Liver (tissue), 8 donors: ENCODE measurements at regions not wholly inside any gene's neighbourhood (a gene's known extent, or its start where the extent isn't known, plus 50 kb on each side); places are given as distances from the start of the nearest gene placed in this dataset.

Source experiments
- DNase-seq: peaks from one replicate; pipeline ENCODE4 v3.0.0-alpha.2; 2017; ENCODE audit warnings: low spot score
- H3K27ac ChIP-seq, 2 donors: one replicate each; pipeline ENCODE4 v1.7.0; 2013; ENCODE audit warnings: inconsistent platforms in 2 of 2, low read length in 2 of 2, control low read depth in 1 of 2, low read depth in 1 of 2, mild to moderate bottlenecking in 1 of 2
- H3K27me3 ChIP-seq, 4 donors: one replicate each; pipeline versions ENCODE4 v1.6.1 to v1.7.0; 2013; ENCODE audit warnings: low read length in 3 of 4, inconsistent platforms in 1 of 4, mild to moderate bottlenecking in 1 of 4, moderate library complexity in 1 of 4; ENCODE audit not compliant: control insufficient read depth in 4 of 4, insufficient read depth in 4 of 4
- H3K36me3 ChIP-seq, 4 donors: one replicate each; pipeline versions ENCODE4 v1.6.1 to v1.7.0; 2013; ENCODE audit warnings: low read length in 3 of 4, mild to moderate bottlenecking in 3 of 4, low read depth in 1 of 4, moderate library complexity in 1 of 4; ENCODE audit not compliant: control insufficient read depth in 4 of 4, insufficient read depth in 3 of 4
- H3K4me1 ChIP-seq, 4 donors: one replicate each; pipeline versions ENCODE4 v1.6.1 to v1.7.0; 2013; ENCODE audit warnings: low read length in 3 of 4, mild to moderate bottlenecking in 3 of 4, moderate library complexity in 1 of 4; ENCODE audit not compliant: control insufficient read depth in 4 of 4, insufficient read depth in 4 of 4
- H3K4me3 ChIP-seq, 3 donors: one replicate each; pipeline versions ENCODE4 v1.6.1 to v1.7.0; 2013; ENCODE audit warnings: low read length in 3 of 3, control low read depth in 1 of 3, low read depth in 1 of 3, mild to moderate bottlenecking in 1 of 3
- H3K9ac ChIP-seq, 2 donors: one replicate each; pipeline ENCODE4 v1.7.0; 2013; ENCODE audit warnings: low read length in 2 of 2, mild to moderate bottlenecking in 2 of 2, moderate library complexity in 2 of 2, control low read depth in 1 of 2, low read depth in 1 of 2
- H3K9me3 ChIP-seq, 4 donors: one replicate each; pipeline versions ENCODE4 v1.6.1 to v1.7.0; 2013; ENCODE audit warnings: low read length in 3 of 4; ENCODE audit not compliant: control insufficient read depth in 4 of 4
- CTCF ChIP-seq: fragments of 150-350 bp; IDR thresholded peaks from 2 replicates; pipeline ENCODE4 v1.5.1; 2017; ENCODE audit warnings: improper control_type of control experiment, low read depth, low read length; ENCODE audit not compliant: missing input control
- EGR1 ChIP-seq, 2 donors: IDR thresholded peaks; 2 replicates each; pipeline ENCODE4 v1.6.1; 2016 to 2018; ENCODE audit warnings: antibody characterized with exemption in 2 of 2, low read depth in 2 of 2
- FOXA1 ChIP-seq: IDR thresholded peaks from 2 replicates; pipeline ENCODE4 v1.6.1; 2016; ENCODE audit warnings: antibody characterized with exemption
- FOXA2 ChIP-seq: IDR thresholded peaks from 2 replicates; pipeline ENCODE4 v1.6.1; 2016; ENCODE audit warnings: antibody characterized with exemption
- GABPA ChIP-seq, 2 donors: IDR thresholded peaks in 1 of 2; conservative IDR thresholded peaks in 1 of 2; 2 replicates each; pipeline ENCODE4 v1.6.1; 2016; ENCODE audit warnings: antibody characterized with exemption in 2 of 2, mild to moderate bottlenecking in 1 of 2, moderate library complexity in 1 of 2
- HNF4A ChIP-seq, 2 donors: conservative IDR thresholded peaks; 2 replicates each; pipeline ENCODE4 v1.6.1; 2016; ENCODE audit warnings: antibody characterized with exemption in 2 of 2, mild to moderate bottlenecking in 2 of 2
- HNF4G ChIP-seq: IDR thresholded peaks from 2 replicates; pipeline ENCODE4 v1.6.1; 2016; ENCODE audit warnings: antibody characterized with exemption
- JUND ChIP-seq, 2 donors: IDR thresholded peaks; 2 replicates each; pipeline ENCODE4 v1.6.1; 2016; ENCODE audit warnings: antibody characterized with exemption in 2 of 2
- MAX ChIP-seq: IDR thresholded peaks from 2 replicates; pipeline ENCODE4 v1.6.1; 2016; ENCODE audit warnings: antibody characterized with exemption
- NR2F2 ChIP-seq: IDR thresholded peaks from 2 replicates; pipeline ENCODE4 v1.6.1; 2016; ENCODE audit warnings: antibody characterized with exemption
- RAD21 ChIP-seq, 2 donors: IDR thresholded peaks; 2 replicates each; pipeline ENCODE4 v1.6.1; 2016; ENCODE audit warnings: antibody characterized with exemption in 2 of 2, mild to moderate bottlenecking in 2 of 2
- REST ChIP-seq: IDR thresholded peaks from 2 replicates; pipeline ENCODE4 v1.6.1; 2016; ENCODE audit warnings: antibody characterized with exemption, mild to moderate bottlenecking
- RXRA ChIP-seq, 2 donors: IDR thresholded peaks; 2 replicates each; pipeline ENCODE4 v1.6.1; 2017 to 2018; ENCODE audit warnings: antibody characterized with exemption in 2 of 2, mild to moderate bottlenecking in 1 of 2
- SP1 ChIP-seq: IDR thresholded peaks from 2 replicates; pipeline ENCODE4 v1.6.1; 2018; ENCODE audit warnings: antibody characterized with exemption, mild to moderate bottlenecking
- TAF1 ChIP-seq: conservative IDR thresholded peaks from 2 replicates; pipeline ENCODE4 v1.6.1; 2016; ENCODE audit warnings: antibody characterized with exemption, mild to moderate bottlenecking
- YY1 ChIP-seq: IDR thresholded peaks from 2 replicates; pipeline ENCODE4 v1.6.1; 2016; ENCODE audit warnings: antibody characterized with exemption, mild to moderate bottlenecking
- WGBS: extraction: QIAGEN DNeasy Blood & Tissue Kit; methylation state at CpG from one replicate; pipeline ENCODE4 v1.1.7; 2013; 5-methylcytosine and 5-hydroxymethylcytosine counted together
- TF ChIP-seq, protein P1 (sequence below): IDR thresholded peaks from 2 replicates; pipeline ENCODE4 v1.6.1; 2016; ENCODE audit warnings: antibody characterized with exemption
- TF ChIP-seq, protein P2 (sequence below): IDR thresholded peaks from 2 replicates; pipeline ENCODE4 v1.6.1; 2016; ENCODE audit warnings: antibody characterized with exemption
- donor health status: healthy.
- donor health status: healthy.
- donor health status: healthy.
- donor health status: healthy.
- donor health status: healthy.

- TF ChIP-seq, protein P1, sequence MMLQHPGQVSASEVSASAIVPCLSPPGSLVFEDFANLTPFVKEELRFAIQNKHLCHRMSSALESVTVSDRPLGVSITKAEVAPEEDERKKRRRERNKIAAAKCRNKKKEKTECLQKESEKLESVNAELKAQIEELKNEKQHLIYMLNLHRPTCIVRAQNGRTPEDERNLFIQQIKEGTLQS, result no peak
- TF ChIP-seq RAD21 (IDR thresholded peaks at IDR 0.05) (no peak), YY1 (no peak), SP1 (no peak), JUND (IDR thresholded peaks at IDR 0.05) (no peak), FOXA1 (no peak), REST (no peak), MAX (no peak), HNF4A (conservative IDR thresholded peaks at IDR 0.05) (no peak), CTCF (no peak), EGR1 (IDR thresholded peaks at IDR 0.05; ENCODE audit: low read depth in 2 of 2) (no peak), FOXA2 (no peak), RXRA (IDR thresholded peaks at IDR 0.05) (no peak), GABPA (IDR thresholded peaks at IDR 0.05 in 1 of 2, conservative IDR thresholded peaks at IDR 0.05 in 1 of 2) (no peak), NR2F2 (no peak), HNF4G (no peak), TAF1 (no peak)
- TF ChIP-seq, protein P2, sequence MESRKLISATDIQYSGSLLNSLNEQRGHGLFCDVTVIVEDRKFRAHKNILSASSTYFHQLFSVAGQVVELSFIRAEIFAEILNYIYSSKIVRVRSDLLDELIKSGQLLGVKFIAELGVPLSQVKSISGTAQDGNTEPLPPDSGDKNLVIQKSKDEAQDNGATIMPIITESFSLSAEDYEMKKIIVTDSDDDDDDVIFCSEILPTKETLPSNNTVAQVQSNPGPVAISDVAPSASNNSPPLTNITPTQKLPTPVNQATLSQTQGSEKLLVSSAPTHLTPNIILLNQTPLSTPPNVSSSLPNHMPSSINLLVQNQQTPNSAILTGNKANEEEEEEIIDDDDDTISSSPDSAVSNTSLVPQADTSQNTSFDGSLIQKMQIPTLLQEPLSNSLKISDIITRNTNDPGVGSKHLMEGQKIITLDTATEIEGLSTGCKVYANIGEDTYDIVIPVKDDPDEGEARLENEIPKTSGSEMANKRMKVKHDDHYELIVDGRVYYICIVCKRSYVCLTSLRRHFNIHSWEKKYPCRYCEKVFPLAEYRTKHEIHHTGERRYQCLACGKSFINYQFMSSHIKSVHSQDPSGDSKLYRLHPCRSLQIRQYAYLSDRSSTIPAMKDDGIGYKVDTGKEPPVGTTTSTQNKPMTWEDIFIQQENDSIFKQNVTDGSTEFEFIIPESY, result no peak
- Histone ChIP-seq H3K9me3 (no peaks in the 10 kb centered on the region), H3K9ac (no peak overlapping the region), H3K4me1 (peaks cover 0 to 6% (median 4%) of the 10 kb centered on the region in 4 donors), H3K36me3 (no peaks in the 10 kb centered on the region), H3K4me3 (no peak overlapping the region), H3K27me3 (no peaks in the 10 kb centered on the region), H3K27ac (no peak overlapping the region)
- WGBS, result 78% methylated on average over 3 of the region's 3 CpGs
- no peak for DNase-seq
These were observed 142.9 kb upstream of the IL12A start for GRCh38 chr3:159845737-159846136.
